K562 (cell line): ENCODE measurements at regions not wholly inside any gene's neighbourhood (a gene's known extent, or its start where the extent isn't known, plus 50 kb on each side); places are given as distances from the start of the nearest gene placed in this dataset.

Source experiments
- CHD2 ChIP-seq: IDR thresholded peaks from 2 replicates; pipeline ENCODE4 v1.6.1; 2011; ENCODE audit warnings: low read depth, low read length
- MAFK ChIP-seq: IDR thresholded peaks from 2 replicates; pipeline ENCODE4 v1.6.1; 2011; ENCODE audit warnings: low read length, improper control_type of control experiment
- POLR2A ChIP-seq: fragments of 450-650 bp; conservative IDR thresholded peaks from 2 replicates; pipeline ENCODE4 v1.6.1; 2016
- ZNF384 ChIP-seq: IDR thresholded peaks from 2 replicates; pipeline ENCODE4 v1.6.1; 2012; ENCODE audit warnings: low read depth, low read length, improper control_type of control experiment
- TF ChIP-seq, protein P1 (sequence below), 3 experiments: IDR thresholded peaks in 2 of 3; conservative IDR thresholded peaks in 1 of 3; 2 replicates each; pipeline ENCODE4 v1.5.1; 2011 to 2012; ENCODE audit warnings: low read length in 3 of 3, mild to moderate bottlenecking in 3 of 3, control low read depth in 2 of 3, improper control_type of control experiment in 1 of 3, inconsistent platforms in 1 of 3, low read depth in 1 of 3, mixed read lengths in 1 of 3, moderate library complexity in 1 of 3; ENCODE audit not compliant: insufficient read depth in 2 of 3

DNA sequence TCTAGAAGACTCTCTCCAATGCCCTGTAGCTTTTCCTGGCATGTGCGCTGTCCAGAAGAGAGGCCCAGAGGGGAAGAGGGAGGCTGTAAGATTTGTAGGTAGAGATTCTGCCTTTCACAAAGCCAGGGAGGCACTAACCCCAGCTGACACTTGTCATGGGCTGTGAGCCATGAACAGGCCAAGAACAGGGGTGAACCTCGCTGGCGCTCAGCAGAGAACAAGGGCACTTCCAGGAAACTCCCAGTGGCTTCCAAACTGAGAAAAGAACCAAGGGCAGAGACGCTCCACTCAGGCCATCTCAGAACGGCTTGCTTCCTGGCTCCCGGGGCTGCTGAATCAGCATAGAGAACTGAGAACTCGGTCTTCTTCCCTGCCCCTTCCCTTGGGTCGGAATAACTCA is 257.8 kb upstream of the ZNF32 start:
- TF ChIP-seq, protein P1, sequence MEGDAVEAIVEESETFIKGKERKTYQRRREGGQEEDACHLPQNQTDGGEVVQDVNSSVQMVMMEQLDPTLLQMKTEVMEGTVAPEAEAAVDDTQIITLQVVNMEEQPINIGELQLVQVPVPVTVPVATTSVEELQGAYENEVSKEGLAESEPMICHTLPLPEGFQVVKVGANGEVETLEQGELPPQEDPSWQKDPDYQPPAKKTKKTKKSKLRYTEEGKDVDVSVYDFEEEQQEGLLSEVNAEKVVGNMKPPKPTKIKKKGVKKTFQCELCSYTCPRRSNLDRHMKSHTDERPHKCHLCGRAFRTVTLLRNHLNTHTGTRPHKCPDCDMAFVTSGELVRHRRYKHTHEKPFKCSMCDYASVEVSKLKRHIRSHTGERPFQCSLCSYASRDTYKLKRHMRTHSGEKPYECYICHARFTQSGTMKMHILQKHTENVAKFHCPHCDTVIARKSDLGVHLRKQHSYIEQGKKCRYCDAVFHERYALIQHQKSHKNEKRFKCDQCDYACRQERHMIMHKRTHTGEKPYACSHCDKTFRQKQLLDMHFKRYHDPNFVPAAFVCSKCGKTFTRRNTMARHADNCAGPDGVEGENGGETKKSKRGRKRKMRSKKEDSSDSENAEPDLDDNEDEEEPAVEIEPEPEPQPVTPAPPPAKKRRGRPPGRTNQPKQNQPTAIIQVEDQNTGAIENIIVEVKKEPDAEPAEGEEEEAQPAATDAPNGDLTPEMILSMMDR (IDR thresholded peaks at IDR 0.05 in 2 of 3, conservative IDR thresholded peaks at IDR 0.05 in 1 of 3; ENCODE audit: insufficient read depth in 2 of 3, low read depth in 1 of 3, low read length in 3 of 3): no peak
- TF ChIP-seq ZNF384: no peak
- TF ChIP-seq POLR2A: no peak
- TF ChIP-seq MAFK: no peak
- no peak for TF ChIP-seq CHD2
